ENCODE measurements at regions not wholly inside any gene's neighbourhood (a gene's known extent, or its start where the extent isn't known, plus 50 kb on each side); places are given as distances from the start of the nearest gene placed in this dataset.
"Not testable (repeated sequence)": the region's sequence is repeated elsewhere in the genome, so short reads cannot be mapped to it uniquely, and the experiment has no call there.

- Histone ChIP-seq H3K27me3 (ENCODE audit: control insufficient read depth, insufficient read depth, low read length) (no peaks in the 10 kb centered on the region), H3K4me3 (ENCODE audit: low read length) (no peak overlapping the region), H3K9me3 (ENCODE audit: control insufficient read depth, low read length) (no peaks in the 10 kb centered on the region), H3K9ac (ENCODE audit: low read length) (no peak overlapping the region), H3K36me3 (ENCODE audit: control insufficient read depth, insufficient read depth, low read length) (no peaks in the 10 kb centered on the region), H3K4me1 (ENCODE audit: control insufficient read depth, insufficient read depth, low read length) (no peaks in the 10 kb centered on the region)
These were observed 633.7 kb downstream of the MECOM start for GRCh38 chr3:169029674-169030285.

- Histone ChIP-seq H3K9ac (ENCODE audit: low read length) (no peak overlapping the region), H3K36me3 (ENCODE audit: control insufficient read depth, insufficient read depth, low read length) (no peaks in the 10 kb centered on the region), H3K9me3 (ENCODE audit: control insufficient read depth, low read length) (no peaks in the 10 kb centered on the region), H3K27me3 (ENCODE audit: control insufficient read depth, insufficient read depth, low read length) (no peaks in the 10 kb centered on the region), H3K4me1 (ENCODE audit: control insufficient read depth, insufficient read depth, low read length) (no peaks in the 10 kb centered on the region), H3K4me3 (ENCODE audit: low read length) (no peak overlapping the region)
These were observed 634.8 kb downstream of the MECOM start for GRCh38 chr3:169028716-169029115.

GRCh38 chr3:169026543-169027182 is 636.8 kb downstream of the MECOM start:
- H3K9ac ChIP-seq (ENCODE audit: low read length): no peak overlapping the region

GRCh38 chr3:169022457-169022856 is 641.1 kb downstream of the MECOM start:
- no peaks in the 10 kb centered on the region for H3K4me1 ChIP-seq (ENCODE audit: control insufficient read depth, insufficient read depth, low read length)
- H3K4me3 ChIP-seq (ENCODE audit: low read length): no peak overlapping the region
- H3K9ac ChIP-seq (ENCODE audit: low read length): no peak overlapping the region
- no peaks in the 10 kb centered on the region for H3K9me3 ChIP-seq (ENCODE audit: control insufficient read depth, low read length)
- H3K27me3 ChIP-seq (ENCODE audit: control insufficient read depth, insufficient read depth, low read length): no peaks in the 10 kb centered on the region
- H3K36me3 ChIP-seq (ENCODE audit: control insufficient read depth, insufficient read depth, low read length): no peaks in the 10 kb centered on the region

More at GRCh38 chr3:169026543-169027182, 636.8 kb downstream of the MECOM start:
- Histone ChIP-seq H3K9me3 (ENCODE audit: control insufficient read depth, low read length) (no peaks in the 10 kb centered on the region), H3K27me3 (ENCODE audit: control insufficient read depth, insufficient read depth, low read length) (no peaks in the 10 kb centered on the region), H3K4me1 (ENCODE audit: control insufficient read depth, insufficient read depth, low read length) (no peaks in the 10 kb centered on the region), H3K4me3 (ENCODE audit: low read length) (no peak overlapping the region), H3K36me3 (ENCODE audit: control insufficient read depth, insufficient read depth, low read length) (no peaks in the 10 kb centered on the region)

GRCh38 chr3:169020371-169020770 is 643.1 kb downstream of the MECOM start:
- H3K27me3 ChIP-seq (ENCODE audit: control insufficient read depth, insufficient read depth, low read length): no peaks in the 10 kb centered on the region
- no peaks in the 10 kb centered on the region for H3K9me3 ChIP-seq (ENCODE audit: control insufficient read depth, low read length)
- no peaks in the 10 kb centered on the region for H3K36me3 ChIP-seq (ENCODE audit: control insufficient read depth, insufficient read depth, low read length)
- no peaks in the 10 kb centered on the region for H3K4me1 ChIP-seq (ENCODE audit: control insufficient read depth, insufficient read depth, low read length)
- no peak overlapping the region for H3K9ac ChIP-seq (ENCODE audit: low read length)
- H3K4me3 ChIP-seq (ENCODE audit: low read length): no peak overlapping the region

GRCh38 chr3:169009453-169009852 is 654.1 kb downstream of the MECOM start:
- H3K9me3 ChIP-seq (ENCODE audit: control insufficient read depth, low read length): no peaks in the 10 kb centered on the region
- no peaks in the 10 kb centered on the region for H3K4me1 ChIP-seq (ENCODE audit: control insufficient read depth, insufficient read depth, low read length)
- no peak overlapping the region for H3K9ac ChIP-seq (ENCODE audit: low read length)
- H3K4me3 ChIP-seq (ENCODE audit: low read length): no peak overlapping the region
- H3K36me3 ChIP-seq (ENCODE audit: control insufficient read depth, insufficient read depth, low read length): no peaks in the 10 kb centered on the region
- no peaks in the 10 kb centered on the region for H3K27me3 ChIP-seq (ENCODE audit: control insufficient read depth, insufficient read depth, low read length)

- Histone ChIP-seq H3K4me3 (ENCODE audit: low read length) (no peak overlapping the region), H3K9ac (ENCODE audit: low read length) (no peak overlapping the region)
These were observed 654.6 kb downstream of the MECOM start for GRCh38 chr3:169008776-169009358.

GRCh38 chr3:169007145-169007544 is 656.4 kb downstream of the MECOM start:
- no peak overlapping the region for H3K4me3 ChIP-seq (ENCODE audit: low read length)
- no peaks in the 10 kb centered on the region for H3K36me3 ChIP-seq (ENCODE audit: control insufficient read depth, insufficient read depth, low read length)
- no peaks in the 10 kb centered on the region for H3K27me3 ChIP-seq (ENCODE audit: control insufficient read depth, insufficient read depth, low read length)
- no peak overlapping the region for H3K9ac ChIP-seq (ENCODE audit: low read length)
- H3K9me3 ChIP-seq (ENCODE audit: control insufficient read depth, low read length): no peaks in the 10 kb centered on the region
- H3K4me1 ChIP-seq (ENCODE audit: control insufficient read depth, insufficient read depth, low read length): no peaks in the 10 kb centered on the region

More at GRCh38 chr3:169008776-169009358, 654.6 kb downstream of the MECOM start:
- H3K9me3 ChIP-seq (ENCODE audit: control insufficient read depth, low read length): no peaks in the 10 kb centered on the region
- H3K27me3 ChIP-seq (ENCODE audit: control insufficient read depth, insufficient read depth, low read length): no peaks in the 10 kb centered on the region
- H3K4me1 ChIP-seq (ENCODE audit: control insufficient read depth, insufficient read depth, low read length): no peaks in the 10 kb centered on the region
- H3K36me3 ChIP-seq (ENCODE audit: control insufficient read depth, insufficient read depth, low read length): no peaks in the 10 kb centered on the region

GRCh38 chr3:169006398-169006797 is 657.1 kb downstream of the MECOM start:
- H3K9ac ChIP-seq (ENCODE audit: low read length); H3K4me3 ChIP-seq (ENCODE audit: low read length); H3K27me3 ChIP-seq (ENCODE audit: control insufficient read depth, insufficient read depth, low read length); H3K9me3 ChIP-seq (ENCODE audit: control insufficient read depth, low read length); H3K36me3 ChIP-seq (ENCODE audit: control insufficient read depth, insufficient read depth, low read length); H3K4me1 ChIP-seq (ENCODE audit: control insufficient read depth, insufficient read depth, low read length): not testable (repeated sequence)

GRCh38 chr3:169002689-169003088 is 660.8 kb downstream of the MECOM start:
- Histone ChIP-seq H3K4me3 (ENCODE audit: low read length) (no peak overlapping the region), H3K9ac (ENCODE audit: low read length) (no peak overlapping the region), H3K4me1 (ENCODE audit: control insufficient read depth, insufficient read depth, low read length) (no peaks in the 10 kb centered on the region), H3K27me3 (ENCODE audit: control insufficient read depth, insufficient read depth, low read length) (no peaks in the 10 kb centered on the region), H3K9me3 (ENCODE audit: control insufficient read depth, low read length) (no peaks in the 10 kb centered on the region), H3K36me3 (ENCODE audit: control insufficient read depth, insufficient read depth, low read length) (no peaks in the 10 kb centered on the region)

GRCh38 chr3:168998792-168999191 is 664.7 kb downstream of the MECOM start:
- no peaks in the 10 kb centered on the region for H3K4me1 ChIP-seq (ENCODE audit: control insufficient read depth, insufficient read depth, low read length)
- H3K9ac ChIP-seq (ENCODE audit: low read length): no peak overlapping the region
- no peak overlapping the region for H3K4me3 ChIP-seq (ENCODE audit: low read length)
- H3K36me3 ChIP-seq (ENCODE audit: control insufficient read depth, insufficient read depth, low read length): no peaks in the 10 kb centered on the region
- H3K9me3 ChIP-seq (ENCODE audit: control insufficient read depth, low read length): no peaks in the 10 kb centered on the region
- H3K27me3 ChIP-seq (ENCODE audit: control insufficient read depth, insufficient read depth, low read length): no peaks in the 10 kb centered on the region

- Histone ChIP-seq H3K4me3 (ENCODE audit: low read length) (no peak overlapping the region), H3K9me3 (ENCODE audit: control insufficient read depth, low read length) (no peaks in the 10 kb centered on the region), H3K4me1 (ENCODE audit: control insufficient read depth, insufficient read depth, low read length) (no peaks in the 10 kb centered on the region), H3K36me3 (ENCODE audit: control insufficient read depth, insufficient read depth, low read length) (no peaks in the 10 kb centered on the region), H3K27me3 (ENCODE audit: control insufficient read depth, insufficient read depth, low read length) (no peaks in the 10 kb centered on the region), H3K9ac (ENCODE audit: low read length) (no peak overlapping the region)
These were observed 666.0 kb downstream of the MECOM start for GRCh38 chr3:168997488-168997887.
